ENCODE measurements at regions not wholly inside any gene's neighbourhood (a gene's known extent, or its start where the extent isn't known, plus 50 kb on each side); places are given as distances from the start of the nearest gene placed in this dataset.

DNA sequence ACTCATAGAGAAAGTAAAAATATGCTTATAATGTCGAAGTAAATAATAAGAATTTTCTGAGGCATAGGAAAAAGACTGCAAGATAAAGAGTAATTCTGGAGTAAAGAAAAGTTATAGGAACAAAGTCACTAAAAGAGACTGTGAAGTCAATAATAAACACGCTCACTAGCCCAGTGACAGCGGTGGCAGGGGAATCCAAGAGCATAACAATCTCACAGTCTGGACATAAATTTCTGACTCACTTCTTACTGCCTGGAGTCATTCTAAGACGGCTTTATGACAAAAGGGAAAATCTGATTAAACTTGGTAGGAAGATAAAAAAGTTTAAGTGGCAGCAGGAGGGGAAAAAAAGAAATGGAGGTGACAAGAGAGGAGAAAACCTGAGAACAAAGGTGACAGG is 56.4 kb upstream of the GRIP1 start:
- no peak overlapping the region for H3K4me3 ChIP-seq (ENCODE audit: low read depth in 2 of 2, low read length in 2 of 2)
- no peak overlapping the region for H3K27ac ChIP-seq (ENCODE audit: low read length)
- intact Hi-C loops (cut with micrococcal nuclease; ENCODE audit: unreplicated experiment): no loop called here
- POLR2A ChIA-PET: no interaction called here
- no peaks in the 10 kb centered on the region for H3K27me3 ChIP-seq (ENCODE audit: control insufficient read depth, insufficient read depth, low read length)
- no peaks in the 10 kb centered on the region for H3K9me3 ChIP-seq (ENCODE audit: control insufficient read depth, insufficient read depth, low read depth, low read length)
- no TSS peak for BruUV-seq (replicated peaks)
- in situ Hi-C loops (cut with HindIII; ENCODE audit: low pct_unique_long_range_greater_than_20kb, low sequenced_read_pairs): no loop called here
- CTCF ChIA-PET: no interaction called here
- no peak for ATAC-seq
- H3K36me3 ChIP-seq (ENCODE audit: control insufficient read depth, insufficient read depth, low read length): no peaks in the 10 kb centered on the region
- no peaks in the 10 kb centered on the region for H3K4me1 ChIP-seq (ENCODE audit: control insufficient read depth, insufficient read depth, low read length)
- no peak for DNase-seq (ENCODE audit: low read depth, low spot score)
- TF ChIP-seq POLR2AphosphoS5 (IDR thresholded peaks at IDR 0.05; ENCODE audit: low read depth, low read length): no peak
- TF ChIP-seq, protein P1, sequence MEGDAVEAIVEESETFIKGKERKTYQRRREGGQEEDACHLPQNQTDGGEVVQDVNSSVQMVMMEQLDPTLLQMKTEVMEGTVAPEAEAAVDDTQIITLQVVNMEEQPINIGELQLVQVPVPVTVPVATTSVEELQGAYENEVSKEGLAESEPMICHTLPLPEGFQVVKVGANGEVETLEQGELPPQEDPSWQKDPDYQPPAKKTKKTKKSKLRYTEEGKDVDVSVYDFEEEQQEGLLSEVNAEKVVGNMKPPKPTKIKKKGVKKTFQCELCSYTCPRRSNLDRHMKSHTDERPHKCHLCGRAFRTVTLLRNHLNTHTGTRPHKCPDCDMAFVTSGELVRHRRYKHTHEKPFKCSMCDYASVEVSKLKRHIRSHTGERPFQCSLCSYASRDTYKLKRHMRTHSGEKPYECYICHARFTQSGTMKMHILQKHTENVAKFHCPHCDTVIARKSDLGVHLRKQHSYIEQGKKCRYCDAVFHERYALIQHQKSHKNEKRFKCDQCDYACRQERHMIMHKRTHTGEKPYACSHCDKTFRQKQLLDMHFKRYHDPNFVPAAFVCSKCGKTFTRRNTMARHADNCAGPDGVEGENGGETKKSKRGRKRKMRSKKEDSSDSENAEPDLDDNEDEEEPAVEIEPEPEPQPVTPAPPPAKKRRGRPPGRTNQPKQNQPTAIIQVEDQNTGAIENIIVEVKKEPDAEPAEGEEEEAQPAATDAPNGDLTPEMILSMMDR (IDR thresholded peaks at IDR 0.05): no peak
- TF ChIP-seq SIN3A (IDR thresholded peaks at IDR 0.05; ENCODE audit: borderline replicate concordance, insufficient read depth, low read depth, low read length): no peak
- TF ChIP-seq, protein P2, sequence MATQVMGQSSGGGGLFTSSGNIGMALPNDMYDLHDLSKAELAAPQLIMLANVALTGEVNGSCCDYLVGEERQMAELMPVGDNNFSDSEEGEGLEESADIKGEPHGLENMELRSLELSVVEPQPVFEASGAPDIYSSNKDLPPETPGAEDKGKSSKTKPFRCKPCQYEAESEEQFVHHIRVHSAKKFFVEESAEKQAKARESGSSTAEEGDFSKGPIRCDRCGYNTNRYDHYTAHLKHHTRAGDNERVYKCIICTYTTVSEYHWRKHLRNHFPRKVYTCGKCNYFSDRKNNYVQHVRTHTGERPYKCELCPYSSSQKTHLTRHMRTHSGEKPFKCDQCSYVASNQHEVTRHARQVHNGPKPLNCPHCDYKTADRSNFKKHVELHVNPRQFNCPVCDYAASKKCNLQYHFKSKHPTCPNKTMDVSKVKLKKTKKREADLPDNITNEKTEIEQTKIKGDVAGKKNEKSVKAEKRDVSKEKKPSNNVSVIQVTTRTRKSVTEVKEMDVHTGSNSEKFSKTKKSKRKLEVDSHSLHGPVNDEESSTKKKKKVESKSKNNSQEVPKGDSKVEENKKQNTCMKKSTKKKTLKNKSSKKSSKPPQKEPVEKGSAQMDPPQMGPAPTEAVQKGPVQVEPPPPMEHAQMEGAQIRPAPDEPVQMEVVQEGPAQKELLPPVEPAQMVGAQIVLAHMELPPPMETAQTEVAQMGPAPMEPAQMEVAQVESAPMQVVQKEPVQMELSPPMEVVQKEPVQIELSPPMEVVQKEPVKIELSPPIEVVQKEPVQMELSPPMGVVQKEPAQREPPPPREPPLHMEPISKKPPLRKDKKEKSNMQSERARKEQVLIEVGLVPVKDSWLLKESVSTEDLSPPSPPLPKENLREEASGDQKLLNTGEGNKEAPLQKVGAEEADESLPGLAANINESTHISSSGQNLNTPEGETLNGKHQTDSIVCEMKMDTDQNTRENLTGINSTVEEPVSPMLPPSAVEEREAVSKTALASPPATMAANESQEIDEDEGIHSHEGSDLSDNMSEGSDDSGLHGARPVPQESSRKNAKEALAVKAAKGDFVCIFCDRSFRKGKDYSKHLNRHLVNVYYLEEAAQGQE (IDR thresholded peaks at IDR 0.05; ENCODE audit: insufficient read depth in 1 of 2, low read depth in 2 of 2, low read length in 1 of 2): no peak
- no peak for TF ChIP-seq TCF7L2 (IDR thresholded peaks at IDR 0.05; ENCODE audit: low read depth, low read length)

DNA sequence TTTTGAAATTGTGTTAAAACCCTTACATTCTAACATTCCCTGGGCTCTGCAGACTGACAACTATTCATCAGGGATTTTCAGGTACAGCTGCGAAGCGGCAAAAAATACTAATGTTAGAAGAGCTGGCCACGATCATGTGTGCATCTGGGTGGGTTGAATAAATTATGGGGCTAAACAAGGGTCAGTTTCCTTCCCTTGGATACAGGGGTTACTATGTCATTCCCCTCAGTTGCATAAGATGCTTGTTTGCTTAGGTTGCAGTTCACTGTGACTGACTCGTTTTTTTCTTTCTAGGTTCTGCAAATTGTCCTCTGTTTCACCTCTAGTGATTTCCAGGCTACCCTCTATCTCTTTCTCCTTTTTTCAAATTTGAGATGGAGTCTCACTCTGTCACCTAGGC is 58.1 kb upstream of the GRIP1 start:
- BruUV-seq (replicated peaks): no TSS peak
- in situ Hi-C loops (cut with HindIII; ENCODE audit: low pct_unique_long_range_greater_than_20kb, low sequenced_read_pairs): no loop called here
- TF ChIP-seq POLR2AphosphoS5 (IDR thresholded peaks at IDR 0.05; ENCODE audit: low read depth, low read length) (no peak), SIN3A (IDR thresholded peaks at IDR 0.05; ENCODE audit: borderline replicate concordance, insufficient read depth, low read depth, low read length) (no peak), TCF7L2 (IDR thresholded peaks at IDR 0.05; ENCODE audit: low read depth, low read length) (no peak)
- TF ChIP-seq, protein P2 (IDR thresholded peaks at IDR 0.05; ENCODE audit: insufficient read depth in 1 of 2, low read depth in 2 of 2, low read length in 1 of 2): no peak
- TF ChIP-seq, protein P1 (IDR thresholded peaks at IDR 0.05): no peak
- DNase-seq (ENCODE audit: low read depth, low spot score): no peak
- no peaks in the 10 kb centered on the region for H3K36me3 ChIP-seq (ENCODE audit: control insufficient read depth, insufficient read depth, low read length)
- ChIA-PET CTCF (no interaction called here), POLR2A (no interaction called here)
- intact Hi-C loops (cut with micrococcal nuclease; ENCODE audit: unreplicated experiment): no loop called here
- H3K4me1 ChIP-seq (ENCODE audit: control insufficient read depth, insufficient read depth, low read length): no peaks in the 10 kb centered on the region
- peaks cover 2% of the 10 kb centered on the region; the same call in 1 of the 2 replicates for H3K27me3 ChIP-seq (ENCODE audit: control insufficient read depth, insufficient read depth, low read length)
- no peaks in the 10 kb centered on the region for H3K9me3 ChIP-seq (ENCODE audit: control insufficient read depth, insufficient read depth, low read depth, low read length)
- no peak overlapping the region for H3K27ac ChIP-seq (ENCODE audit: low read length)
- ATAC-seq: no peak
- H3K4me3 ChIP-seq (ENCODE audit: low read depth in 2 of 2, low read length in 2 of 2): no peak overlapping the region

Measured in Panc1 (cell line).